NCI-H187 treated with DMSO at 0.1 percent for 48 hours (cell line): ENCODE measurements at regions not wholly inside any gene's neighbourhood (a gene's known extent, or its start where the extent isn't known, plus 50 kb on each side); places are given as distances from the start of the nearest gene placed in this dataset.
"Not testable (repeated sequence)": the region's sequence is repeated elsewhere in the genome, so short reads cannot be mapped to it uniquely, and the experiment has no call there.

Source experiments
- DNase-seq: peaks from one replicate; lab custom pipeline; 2025; lab: John Stamatoyannopoulos, UW

- DNase-seq = no peak
Measured at GRCh38 chr9:104980039-104980654, 52.2 kb upstream of the ABCA1 start.

- DNase-seq = no peak
Measured at GRCh38 chr9:104981543-104982129, 53.7 kb upstream of the ABCA1 start.

- DNase-seq = no peak
Measured at GRCh38 chr9:104982543-104982942, 54.6 kb upstream of the ABCA1 start.

GRCh38 chr9:104983491-104983890 lies 55.5 kb upstream of the ABCA1 start:
- DNase-seq = no peak

GRCh38 chr9:104984121-104984520 lies 56.2 kb upstream of the ABCA1 start:
- no peak for DNase-seq

GRCh38 chr9:104984542-104984941 lies 56.6 kb upstream of the ABCA1 start:
- DNase-seq = no peak

- DNase-seq = no peak
Measured at GRCh38 chr9:104984948-104985347, 57.0 kb upstream of the ABCA1 start.

GRCh38 chr9:104986096-104986495 lies 58.1 kb upstream of the ABCA1 start:
- DNase-seq = no peak

- no peak for DNase-seq
Measured at GRCh38 chr9:104987743-104988142, 59.8 kb upstream of the ABCA1 start.

GRCh38 chr9:104988539-104988938 lies 60.6 kb upstream of the ABCA1 start:
- no peak for DNase-seq

- DNase-seq = no peak
Measured at GRCh38 chr9:104991144-104991953, 63.4 kb upstream of the ABCA1 start.

- no peak for DNase-seq
Measured at GRCh38 chr9:104992659-104993058, 64.7 kb upstream of the ABCA1 start.

GRCh38 chr9:104993291-104993963 lies 65.5 kb upstream of the ABCA1 start:
- DNase-seq = no peak

GRCh38 chr9:104997536-104997935 lies 69.6 kb upstream of the ABCA1 start:
- no peak for DNase-seq

- DNase-seq = no peak
Measured at GRCh38 chr9:104999136-104999535, 71.2 kb upstream of the ABCA1 start.

- not testable (repeated sequence) for DNase-seq
Measured at GRCh38 chr9:105000529-105000928, 72.6 kb upstream of the ABCA1 start.

- DNase-seq = no peak
Measured at GRCh38 chr9:105004466-105005090, 76.6 kb upstream of the ABCA1 start.

- DNase-seq = no peak
Measured at GRCh38 chr9:105005186-105005585, 77.2 kb upstream of the ABCA1 start.

- no peak for DNase-seq
Measured at GRCh38 chr9:105006514-105006913, 78.6 kb upstream of the ABCA1 start.

GRCh38 chr9:105007143-105007542 lies 79.2 kb upstream of the ABCA1 start:
- no peak for DNase-seq

- not testable (repeated sequence) for DNase-seq
Measured at GRCh38 chr9:105010089-105010488, 82.1 kb upstream of the ABCA1 start.

GRCh38 chr9:105021917-105022316 lies 94.0 kb upstream of the ABCA1 start:
- DNase-seq = no peak
